ENCODE measurements at regions not wholly inside any gene's neighbourhood (a gene's known extent, or its start where the extent isn't known, plus 50 kb on each side); places are given as distances from the start of the nearest gene placed in this dataset.

DNA sequence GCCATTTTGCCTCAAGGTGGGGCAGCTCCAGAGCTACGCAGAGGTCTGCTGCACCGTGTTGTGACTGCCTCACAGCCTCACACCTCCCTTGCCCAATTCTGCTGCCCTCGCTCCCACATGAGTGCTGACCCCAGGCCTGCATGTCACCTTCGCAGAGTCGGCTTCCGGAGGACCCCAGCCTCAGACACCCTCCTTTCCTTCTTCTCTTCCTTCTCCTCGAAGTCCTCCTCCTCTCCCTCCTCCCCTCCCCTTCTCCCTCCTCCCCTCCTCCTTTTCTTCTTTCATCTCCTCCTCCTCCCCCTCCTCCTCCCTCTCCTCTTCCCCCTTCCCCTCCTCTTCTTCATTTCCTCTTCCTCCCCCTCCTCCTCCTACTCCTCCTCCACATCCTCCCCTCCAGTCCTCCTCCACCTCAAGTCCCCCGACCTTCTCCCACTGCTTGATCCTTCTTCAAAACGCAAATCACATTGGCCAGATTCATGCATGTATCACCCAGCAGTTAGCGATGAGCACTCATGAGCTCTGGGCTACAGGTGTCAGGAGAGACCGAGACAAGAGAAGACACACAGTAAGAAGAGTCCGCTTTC, 243.8 kb downstream of the RBFOX3 start:
- TF ChIP-seq EZH2 (IDR thresholded peaks at IDR 0.05; ENCODE audit: low read length, unreplicated experiment) (no peak), CTCF (conservative IDR thresholded peaks at IDR 0.05; ENCODE audit: low read depth, low read length) (no peak), EZH2phosphoT487 (IDR thresholded peaks at IDR 0.05; ENCODE audit: borderline replicate concordance, low read length) (no peak)
